ENCODE measurements at regions not wholly inside any gene's neighbourhood (a gene's known extent, or its start where the extent isn't known, plus 50 kb on each side); places are given as distances from the start of the nearest gene placed in this dataset.

GRCh38 chr10:128419466-128420019 lies 293.3 kb upstream of the MKI67 start:
- DNase-seq (ENCODE audit: low spot score) = no peak
- in situ Hi-C loops (cut with MboI; ENCODE audit: low sequenced_read_pairs, unreplicated experiment) = no loop called here
- no peak for TF ChIP-seq CTCF (IDR thresholded peaks at IDR 0.05; ENCODE audit: borderline replicate concordance, control extremely low read depth, extremely low read depth, insufficient read depth, missing control alignments)

DNA sequence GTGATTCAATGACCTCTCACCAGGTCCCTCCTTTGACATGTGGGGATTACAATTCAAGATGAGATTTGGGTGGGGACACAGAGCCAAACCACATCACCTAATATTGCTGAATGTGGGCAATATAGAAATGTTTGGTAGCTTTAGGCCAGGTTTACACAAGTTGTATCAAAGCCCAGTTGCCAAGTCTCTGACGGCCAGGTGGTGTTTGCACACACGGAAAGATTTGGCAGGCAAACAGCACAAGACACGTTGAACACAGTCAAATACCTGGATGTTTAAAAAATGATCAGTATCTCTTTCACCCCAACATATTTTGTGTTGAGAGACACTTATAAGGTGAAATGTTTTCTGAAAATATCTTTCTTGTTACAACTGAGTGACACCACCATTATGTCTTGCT lies 294.4 kb upstream of the MKI67 start:
- TF ChIP-seq CTCF (IDR thresholded peaks at IDR 0.05; ENCODE audit: borderline replicate concordance, control extremely low read depth, extremely low read depth, insufficient read depth, missing control alignments) = no peak
- DNase-seq (ENCODE audit: low spot score) = no peak
- in situ Hi-C loops (cut with MboI; ENCODE audit: low sequenced_read_pairs, unreplicated experiment) = no loop called here

- in situ Hi-C loops (cut with MboI; ENCODE audit: low sequenced_read_pairs, unreplicated experiment) = no loop called here
- TF ChIP-seq CTCF (IDR thresholded peaks at IDR 0.05; ENCODE audit: borderline replicate concordance, control extremely low read depth, extremely low read depth, insufficient read depth, missing control alignments) = no peak
- no peak for DNase-seq (ENCODE audit: low spot score)
These were observed 295.3 kb upstream of the MKI67 start for GRCh38 chr10:128421371-128422160.

- TF ChIP-seq CTCF (IDR thresholded peaks at IDR 0.05; ENCODE audit: borderline replicate concordance, control extremely low read depth, extremely low read depth, insufficient read depth, missing control alignments) = no peak
- DNase-seq (ENCODE audit: low spot score) = no peak
- in situ Hi-C loops (cut with MboI; ENCODE audit: low sequenced_read_pairs, unreplicated experiment) = no loop called here
These were observed 296.0 kb upstream of the MKI67 start for GRCh38 chr10:128422190-128422589.

GRCh38 chr10:128422999-128423398 lies 296.8 kb upstream of the MKI67 start:
- TF ChIP-seq CTCF (IDR thresholded peaks at IDR 0.05; ENCODE audit: borderline replicate concordance, control extremely low read depth, extremely low read depth, insufficient read depth, missing control alignments) = no peak
- DNase-seq (ENCODE audit: low spot score) = no peak
- in situ Hi-C loops (cut with MboI; ENCODE audit: low sequenced_read_pairs, unreplicated experiment) = no loop called here

DNA sequence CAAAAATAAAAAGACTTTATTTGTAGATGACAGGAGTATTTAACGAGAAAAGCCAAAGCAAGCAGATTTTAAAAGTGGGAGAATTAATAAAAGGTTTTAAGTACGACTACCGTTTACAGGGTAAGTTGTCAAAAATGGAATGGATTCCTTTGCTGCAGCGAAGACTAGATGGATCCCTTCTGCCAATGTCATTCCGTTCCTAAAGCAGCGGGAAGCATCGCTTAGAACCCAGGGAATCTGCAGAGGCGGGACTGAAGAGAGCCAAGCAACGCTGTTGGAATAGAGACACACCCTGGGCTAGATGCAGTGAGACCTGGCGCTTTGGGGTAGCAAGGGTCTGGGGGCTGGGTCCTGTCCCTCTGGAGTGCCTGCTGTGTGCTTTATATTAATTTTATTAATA lies 303.1 kb upstream of the MKI67 start:
- TF ChIP-seq CTCF (IDR thresholded peaks at IDR 0.05; ENCODE audit: borderline replicate concordance, control extremely low read depth, extremely low read depth, insufficient read depth, missing control alignments) = no peak
- no peak for DNase-seq (ENCODE audit: low spot score)
- in situ Hi-C loops (cut with MboI; ENCODE audit: low sequenced_read_pairs, unreplicated experiment) = no loop called here
